Activated T-cell treated with anti-CD3 and anti-CD28 coated beads, Interleukin-2, amount 50 U/mL, for 4 hours (primary cell): ENCODE measurements at regions not wholly inside any gene's neighbourhood (a gene's known extent, or its start where the extent isn't known, plus 50 kb on each side); places are given as distances from the start of the nearest gene placed in this dataset.

ENCODE experiments used
- ATAC-seq, 2 donors: fragments of 200-7000 bp; cut with Tn5 transposase; one replicate each; pipeline ENCODE4 v1.10.0; 2021
- DNase-seq: peaks from one replicate; pipeline ENCODE4 v3.0.0-alpha.2; 2020
- H3K27me3 Mint-ChIP-seq: one replicate; pipeline ENCODE4 v1.8.0; 2021; ENCODE audit warnings: low read depth, mixed read lengths
- H3K36me3 Mint-ChIP-seq: one replicate; pipeline ENCODE4 v1.8.0; 2022; ENCODE audit warnings: mixed read lengths; ENCODE audit not compliant: insufficient read depth
- H3K4me1 Mint-ChIP-seq: one replicate; pipeline ENCODE4 v1.8.0; 2021; ENCODE audit warnings: low read depth, mixed read lengths
- H3K4me3 Mint-ChIP-seq: one replicate; pipeline ENCODE4 v1.8.0; 2021; ENCODE audit warnings: mild to moderate bottlenecking, moderate library complexity, mixed read lengths
- H3K9me3 Mint-ChIP-seq: one replicate; pipeline ENCODE4 v1.8.0; 2021; ENCODE audit warnings: mixed read lengths

DNA sequence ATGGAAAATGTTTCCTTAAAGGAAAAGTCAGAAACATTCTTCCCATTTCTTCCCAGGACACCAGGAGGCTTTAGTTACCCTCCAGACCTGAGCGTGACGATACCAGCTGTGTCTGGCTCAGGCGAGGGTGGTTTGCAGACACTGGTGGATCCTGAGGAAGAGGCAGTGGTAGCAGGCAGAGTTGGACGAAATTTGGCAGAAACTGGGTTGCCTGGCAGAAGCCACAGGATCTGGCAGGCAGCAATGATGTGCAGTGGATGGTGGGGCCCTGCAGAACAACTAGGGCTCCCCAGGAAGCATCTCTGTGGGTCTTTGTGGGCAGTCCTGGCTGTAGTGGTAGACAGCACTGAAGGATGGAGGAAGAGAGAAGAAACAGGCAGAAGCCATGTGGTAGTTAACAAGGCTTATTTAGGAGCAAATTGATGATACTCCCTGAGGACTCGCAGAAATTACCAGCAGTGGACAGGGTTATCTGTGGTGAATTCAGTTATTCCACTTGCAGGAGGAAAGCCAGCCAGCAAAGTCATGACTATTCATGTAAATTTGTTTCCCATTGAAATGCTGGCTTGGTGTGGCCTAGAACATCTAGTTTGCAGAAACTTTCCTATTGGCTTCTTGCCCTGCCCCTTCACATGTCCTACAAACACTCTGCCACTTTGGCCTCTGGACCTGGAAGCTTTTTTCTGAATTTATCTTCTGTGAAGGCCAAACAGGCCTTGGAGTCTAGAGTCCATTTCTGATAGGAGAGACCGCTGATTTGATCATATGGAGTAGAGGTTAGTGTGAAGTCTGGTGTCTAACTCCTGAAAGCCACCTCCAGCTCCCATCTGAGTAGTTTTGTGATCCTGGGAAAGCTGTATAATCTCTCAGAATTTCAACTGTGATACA, 212.0 kb downstream of the DMRT2 start:
- Mint-ChIP-seq H3K27me3 (no peaks in the 10 kb centered on the region), H3K36me3 (no peaks in the 10 kb centered on the region)

GRCh38 chr9:1267141-1267570, 217.0 kb downstream of the DMRT2 start:
- no peak for ATAC-seq
- Mint-ChIP-seq H3K4me1 (no peaks in the 10 kb centered on the region), H3K27me3 (no peaks in the 10 kb centered on the region), H3K36me3 (no peaks in the 10 kb centered on the region), H3K9me3 (no peaks in the 10 kb centered on the region), H3K4me3 (no peak overlapping the region)
- no peak for DNase-seq

More for the DNA sequence above, 212.0 kb downstream of the DMRT2 start:
- DNase-seq: no peak
- no peak for ATAC-seq
- H3K4me1 Mint-ChIP-seq: no peaks in the 10 kb centered on the region
- H3K4me3 Mint-ChIP-seq: no peak overlapping the region
- no peaks in the 10 kb centered on the region for H3K9me3 Mint-ChIP-seq

DNA sequence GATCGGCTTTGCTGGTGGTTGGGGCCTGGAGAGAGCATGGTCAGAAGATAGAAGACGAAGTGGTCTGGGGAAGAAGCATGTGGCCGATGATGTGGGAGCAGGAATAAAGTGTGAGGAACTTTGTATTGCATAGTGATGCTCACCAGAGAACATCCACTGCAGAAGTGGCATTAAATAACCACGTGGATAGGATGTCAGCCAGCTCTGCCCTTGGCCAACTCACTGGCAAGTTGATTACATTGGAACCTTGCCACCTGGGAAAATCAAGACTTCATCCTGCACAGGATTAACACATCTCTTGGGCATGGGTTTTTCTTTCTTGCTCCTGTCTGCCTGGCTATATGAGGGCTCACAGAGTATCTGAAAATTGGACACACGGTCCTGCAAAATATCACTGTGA, 217.4 kb downstream of the DMRT2 start:
- Mint-ChIP-seq H3K4me3 (no peak overlapping the region), H3K9me3 (no peaks in the 10 kb centered on the region), H3K27me3 (no peaks in the 10 kb centered on the region), H3K4me1 (no peaks in the 10 kb centered on the region), H3K36me3 (no peaks in the 10 kb centered on the region)
- no peak for ATAC-seq
- DNase-seq: no peak

DNA sequence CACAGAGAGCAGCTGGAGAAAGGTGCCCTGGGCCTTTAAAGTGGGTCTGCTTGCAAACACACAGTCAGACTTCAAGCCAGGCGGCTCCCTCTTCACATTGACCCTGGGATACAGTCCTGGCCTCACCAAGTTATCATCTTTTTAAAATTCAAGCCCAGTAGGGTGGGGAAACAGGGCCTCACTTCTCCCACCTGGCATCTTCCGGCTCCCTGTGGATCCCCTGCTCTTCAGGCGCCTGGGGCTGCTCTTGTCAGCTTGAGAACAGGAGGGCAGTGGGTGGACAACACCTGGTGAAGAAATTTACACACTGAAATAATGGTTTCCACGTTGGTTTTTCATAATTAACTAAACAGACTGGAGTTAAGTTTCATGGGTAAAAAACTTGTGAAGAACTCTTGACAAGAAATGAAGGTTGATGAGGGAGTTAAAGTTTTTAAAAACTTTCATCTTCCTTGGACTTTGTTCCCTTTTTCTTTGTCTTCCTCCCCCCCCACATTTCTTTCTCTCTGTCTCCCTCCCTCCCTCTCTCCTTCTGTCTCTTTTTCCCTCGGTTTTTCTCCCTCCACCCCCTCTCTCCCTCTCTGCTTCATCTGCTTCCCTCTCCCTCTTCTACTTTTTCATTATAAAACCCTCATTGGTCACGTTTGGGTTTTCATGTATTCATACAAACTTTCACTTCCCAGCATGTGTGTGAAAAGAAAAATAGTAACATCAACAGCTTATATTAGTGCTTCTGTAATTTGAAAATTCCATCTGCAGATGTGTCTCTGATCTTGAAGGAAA, 219.6 kb downstream of the DMRT2 start:
- Mint-ChIP-seq H3K27me3 (no peaks in the 10 kb centered on the region), H3K9me3 (no peaks in the 10 kb centered on the region), H3K36me3 (no peaks in the 10 kb centered on the region), H3K4me3 (no peak overlapping the region), H3K4me1 (no peaks in the 10 kb centered on the region)
- DNase-seq (no peak), ATAC-seq (no peak)

GRCh38 chr9:1271367-1271766, 221.2 kb downstream of the DMRT2 start:
- DNase-seq (no peak), ATAC-seq (no peak)
- H3K4me1 Mint-ChIP-seq: no peaks in the 10 kb centered on the region
- H3K36me3 Mint-ChIP-seq: no peaks in the 10 kb centered on the region
- no peak overlapping the region for H3K4me3 Mint-ChIP-seq
- no peaks in the 10 kb centered on the region for H3K27me3 Mint-ChIP-seq
- H3K9me3 Mint-ChIP-seq: no peaks in the 10 kb centered on the region

- DNase-seq (no peak), ATAC-seq (no peak)
- H3K4me1 Mint-ChIP-seq: no peaks in the 10 kb centered on the region
- H3K4me3 Mint-ChIP-seq: no peak overlapping the region
- no peaks in the 10 kb centered on the region for H3K9me3 Mint-ChIP-seq
- H3K36me3 Mint-ChIP-seq: no peaks in the 10 kb centered on the region
- no peaks in the 10 kb centered on the region for H3K27me3 Mint-ChIP-seq
Measured at GRCh38 chr9:1271786-1272185, 221.6 kb downstream of the DMRT2 start.

GRCh38 chr9:1272488-1272887, 222.3 kb downstream of the DMRT2 start:
- H3K36me3 Mint-ChIP-seq: no peaks in the 10 kb centered on the region
- no peaks in the 10 kb centered on the region for H3K9me3 Mint-ChIP-seq
- no peak overlapping the region for H3K4me3 Mint-ChIP-seq
- no peaks in the 10 kb centered on the region for H3K4me1 Mint-ChIP-seq
- no peak for DNase-seq
- ATAC-seq: no peak
- no peaks in the 10 kb centered on the region for H3K27me3 Mint-ChIP-seq

- no peaks in the 10 kb centered on the region for H3K9me3 Mint-ChIP-seq
- DNase-seq: no peak
- no peak for ATAC-seq
- no peaks in the 10 kb centered on the region for H3K4me1 Mint-ChIP-seq
- no peak overlapping the region for H3K4me3 Mint-ChIP-seq
- H3K36me3 Mint-ChIP-seq: no peaks in the 10 kb centered on the region
- no peaks in the 10 kb centered on the region for H3K27me3 Mint-ChIP-seq
Measured at GRCh38 chr9:1273859-1274258, 223.7 kb downstream of the DMRT2 start.

DNA sequence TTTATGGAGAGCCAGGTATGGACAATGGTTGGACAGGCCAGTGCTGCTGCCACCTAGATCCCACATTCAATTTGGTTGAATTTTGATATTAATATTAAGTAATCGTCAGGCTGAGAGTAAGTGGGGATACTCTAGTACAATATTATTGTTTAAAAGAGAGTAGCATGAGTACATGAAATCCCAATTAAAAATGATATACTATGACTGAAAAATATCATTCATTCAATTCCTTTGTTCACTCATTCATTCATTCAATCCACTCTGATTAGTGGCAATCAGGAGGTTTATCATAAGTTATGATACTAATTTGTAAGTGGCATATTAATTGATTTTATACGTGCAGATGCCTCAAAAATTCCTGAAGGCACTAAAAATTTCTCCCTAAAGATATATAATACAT, 224.2 kb downstream of the DMRT2 start:
- no peak for DNase-seq
- ATAC-seq: no peak

DNA sequence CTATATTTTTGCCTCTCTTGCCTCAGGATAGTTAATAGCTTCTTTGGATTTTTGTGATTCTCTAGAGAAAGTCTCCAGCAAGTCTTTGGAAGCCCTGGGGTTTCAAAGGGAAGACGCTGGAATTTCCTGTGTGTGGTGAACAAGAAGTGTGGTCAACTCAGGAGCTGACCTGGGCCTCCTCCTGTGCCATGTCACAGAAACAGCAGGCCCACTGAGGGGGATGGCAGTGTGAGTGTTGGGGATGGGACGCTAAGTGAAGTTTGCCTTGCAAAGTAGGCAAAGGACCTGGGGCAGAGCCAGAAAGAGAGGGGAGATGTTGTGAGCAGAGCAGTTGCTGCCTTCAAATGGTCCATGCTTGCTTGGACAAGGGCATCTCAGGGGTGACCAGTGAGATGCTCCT, 226.3 kb downstream of the DMRT2 start:
- H3K27me3 Mint-ChIP-seq: no peaks in the 10 kb centered on the region
- H3K36me3 Mint-ChIP-seq: no peaks in the 10 kb centered on the region
- H3K4me3 Mint-ChIP-seq: no peak overlapping the region
- H3K9me3 Mint-ChIP-seq: no peaks in the 10 kb centered on the region
- no peaks in the 10 kb centered on the region for H3K4me1 Mint-ChIP-seq
- DNase-seq (no peak), ATAC-seq (no peak)

More for the DNA sequence above, 224.2 kb downstream of the DMRT2 start:
- H3K27me3 Mint-ChIP-seq: no peaks in the 10 kb centered on the region
- H3K4me3 Mint-ChIP-seq: no peak overlapping the region
- no peaks in the 10 kb centered on the region for H3K4me1 Mint-ChIP-seq
- H3K36me3 Mint-ChIP-seq: no peaks in the 10 kb centered on the region
- no peaks in the 10 kb centered on the region for H3K9me3 Mint-ChIP-seq

DNA sequence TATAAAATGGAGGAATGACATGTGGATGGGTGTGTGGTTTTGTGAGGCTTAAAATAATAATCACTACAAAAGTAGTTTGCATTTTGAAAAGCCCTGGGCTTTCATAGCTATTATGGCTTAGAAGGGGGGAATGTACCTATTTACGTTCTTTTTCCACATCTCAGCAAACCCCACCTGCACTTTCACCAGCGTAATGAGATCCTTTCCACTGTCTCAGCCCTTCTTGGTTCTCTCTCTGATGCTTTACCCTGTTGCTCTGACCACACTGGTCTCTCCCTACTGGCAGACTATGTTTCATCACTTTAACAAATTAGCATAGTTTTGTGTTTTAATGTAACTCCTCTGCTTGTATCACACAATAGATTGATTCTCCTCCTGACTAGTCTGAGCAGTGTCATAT, 234.6 kb downstream of the DMRT2 start:
- Mint-ChIP-seq H3K4me1 (no peaks in the 10 kb centered on the region), H3K4me3 (no peak overlapping the region), H3K9me3 (peaks cover 6% of the 10 kb centered on the region), H3K27me3 (peaks cover 6% of the 10 kb centered on the region), H3K36me3 (no peaks in the 10 kb centered on the region)
- ATAC-seq (no peak), DNase-seq (no peak)

DNA sequence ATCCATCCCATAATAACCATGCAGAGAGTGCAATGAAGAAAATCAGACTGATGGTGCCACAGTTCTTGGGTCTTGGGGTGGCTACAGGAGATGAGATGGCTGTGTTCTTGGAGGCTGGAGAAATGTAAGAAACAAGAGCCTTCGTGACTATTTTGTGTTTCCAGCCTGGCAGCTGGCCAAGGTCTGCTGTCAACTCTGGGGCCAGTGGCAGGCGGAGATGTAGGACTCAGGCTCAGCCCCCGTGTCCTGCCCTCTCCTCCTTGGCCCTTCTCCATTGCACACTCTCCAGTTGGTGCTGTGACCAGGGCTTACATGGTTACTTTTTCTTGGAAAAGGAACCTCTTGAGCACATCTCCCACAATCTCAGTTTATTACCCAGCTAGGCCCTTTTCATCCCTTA, 235.4 kb downstream of the DMRT2 start:
- peaks cover 6% of the 10 kb centered on the region for H3K27me3 Mint-ChIP-seq
- H3K36me3 Mint-ChIP-seq: no peaks in the 10 kb centered on the region
- no peak for ATAC-seq
- no peak overlapping the region for H3K4me3 Mint-ChIP-seq
- H3K9me3 Mint-ChIP-seq: peaks cover 6% of the 10 kb centered on the region
- no peak for DNase-seq
- no peaks in the 10 kb centered on the region for H3K4me1 Mint-ChIP-seq

DNA sequence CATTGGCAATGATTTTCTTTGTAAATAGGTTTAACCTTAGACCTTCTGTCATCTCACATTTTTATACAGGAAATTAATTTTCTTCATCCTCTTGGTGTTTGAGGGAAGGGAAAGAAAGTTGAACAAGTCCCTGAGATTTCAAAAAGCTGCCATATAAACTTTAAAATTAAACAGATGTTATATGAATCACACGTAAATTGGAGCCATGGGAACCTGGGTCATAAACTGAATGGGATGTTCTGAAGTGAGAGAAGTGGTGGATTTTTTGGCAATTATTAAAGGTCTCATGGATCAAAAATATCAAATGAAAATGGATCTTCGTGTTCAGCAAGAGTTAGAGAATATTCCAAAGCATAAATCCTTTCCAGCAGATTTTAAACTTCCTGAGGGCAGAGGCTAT, 242.2 kb downstream of the DMRT2 start:
- Mint-ChIP-seq H3K27me3 (no peaks in the 10 kb centered on the region), H3K36me3 (no peaks in the 10 kb centered on the region)
- DNase-seq: no peak

DNA sequence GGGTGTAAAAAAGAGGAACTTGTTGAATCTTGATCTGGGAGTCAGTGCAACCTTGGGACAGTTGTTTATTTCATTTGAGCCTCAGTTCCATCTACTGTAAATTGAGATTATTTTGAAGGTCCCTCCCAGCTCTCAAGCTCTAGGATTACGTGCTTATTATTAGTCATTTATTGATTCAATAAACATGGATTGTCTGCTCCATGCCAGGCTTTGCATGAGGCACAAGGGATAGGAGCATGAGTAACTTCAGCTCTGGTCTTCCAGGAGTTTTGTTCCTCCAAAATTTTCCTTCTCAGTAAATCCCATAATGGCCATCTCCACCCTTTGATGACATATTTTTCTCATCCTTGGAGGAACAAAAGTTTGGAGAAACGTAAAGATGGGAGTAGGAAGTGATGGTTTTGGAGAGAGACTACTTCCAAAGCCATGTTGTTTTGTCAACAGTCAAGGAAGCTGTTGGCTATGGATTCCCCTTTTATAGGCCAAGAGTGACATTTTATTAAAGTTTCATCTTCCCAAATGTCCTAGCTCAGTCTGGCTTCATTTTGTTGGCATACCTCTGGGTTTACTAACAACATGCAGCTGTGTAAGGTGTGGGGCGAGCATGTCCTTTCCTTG, 244.6 kb downstream of the DMRT2 start:
- Mint-ChIP-seq H3K4me1 (no peaks in the 10 kb centered on the region), H3K36me3 (no peaks in the 10 kb centered on the region), H3K27me3 (no peaks in the 10 kb centered on the region), H3K9me3 (no peaks in the 10 kb centered on the region), H3K4me3 (no peak overlapping the region)
- ATAC-seq (no peak), DNase-seq (no peak)

More for the DNA sequence above, 242.2 kb downstream of the DMRT2 start:
- Mint-ChIP-seq H3K9me3 (no peaks in the 10 kb centered on the region), H3K4me1 (no peaks in the 10 kb centered on the region), H3K4me3 (no peak overlapping the region)
- no peak for ATAC-seq
